ENCODE measurements at regions not wholly inside any gene's neighbourhood (a gene's known extent, or its start where the extent isn't known, plus 50 kb on each side); places are given as distances from the start of the nearest gene placed in this dataset.

GRCh38 chr9:99634186-99634585, 187.5 kb upstream of the NR4A3 start:
- Histone ChIP-seq H3K27me3 (no peaks in the 10 kb centered on the region), H3K27ac (no peak overlapping the region), H3K9me3 (no peaks in the 10 kb centered on the region), H3K4me1 (no peaks in the 10 kb centered on the region), H3K36me3 (no peaks in the 10 kb centered on the region), H3K4me3 (no peak overlapping the region)
- no peak for ATAC-seq (ENCODE audit: low FRiP score in 2 of 2)
- TF ChIP-seq CTCF (IDR thresholded peaks at IDR 0.05) (no peak), POLR2A (IDR thresholded peaks at IDR 0.05) (no peak), EP300 (IDR thresholded peaks at IDR 0.05) (no peak)
- 75 to 89% methylated on average over 3 of the region's 3 CpGs for WGBS, 2 donors
- no peak for DNase-seq

GRCh38 chr9:99635032-99635431, 186.7 kb upstream of the NR4A3 start:
- Histone ChIP-seq H3K27me3 (no peaks in the 10 kb centered on the region), H3K27ac (no peak overlapping the region), H3K9me3 (no peaks in the 10 kb centered on the region), H3K4me1 (no peaks in the 10 kb centered on the region), H3K36me3 (no peaks in the 10 kb centered on the region), H3K4me3 (no peak overlapping the region)
- DNase-seq (no peak), ATAC-seq (ENCODE audit: low FRiP score in 2 of 2) (no peak)
- TF ChIP-seq CTCF (IDR thresholded peaks at IDR 0.05) (no peak), POLR2AphosphoS5 (IDR thresholded peaks at IDR 0.05) (no peak), EP300 (IDR thresholded peaks at IDR 0.05) (no peak), POLR2A (IDR thresholded peaks at IDR 0.05) (no peak)
- 73 to 77% methylated on average over 3 of the region's 3 CpGs for WGBS, 2 donors

DNA sequence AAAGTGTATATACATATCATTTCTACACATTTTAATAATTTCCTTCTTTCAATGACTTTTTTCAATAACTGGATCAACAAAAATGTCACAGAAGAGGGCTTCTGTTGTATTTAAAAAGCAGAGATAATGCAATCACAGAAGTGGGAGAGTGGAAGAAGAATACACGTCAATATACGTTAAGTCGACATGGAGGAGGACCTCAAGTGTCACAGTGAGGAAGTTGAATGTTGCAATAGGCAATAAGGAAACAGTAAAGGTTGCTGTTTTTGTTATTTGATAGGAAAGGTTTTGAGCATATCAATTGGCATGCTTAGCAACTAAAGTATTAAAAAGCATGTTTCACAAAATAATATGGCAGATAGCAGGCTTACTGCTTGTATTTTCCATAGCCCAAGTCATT, 184.0 kb upstream of the NR4A3 start:
- TF ChIP-seq POLR2A (IDR thresholded peaks at IDR 0.05) (no peak), CTCF (IDR thresholded peaks at IDR 0.05) (no peak), EP300 (IDR thresholded peaks at IDR 0.05) (no peak), POLR2AphosphoS5 (IDR thresholded peaks at IDR 0.05) (no peak)

DNA sequence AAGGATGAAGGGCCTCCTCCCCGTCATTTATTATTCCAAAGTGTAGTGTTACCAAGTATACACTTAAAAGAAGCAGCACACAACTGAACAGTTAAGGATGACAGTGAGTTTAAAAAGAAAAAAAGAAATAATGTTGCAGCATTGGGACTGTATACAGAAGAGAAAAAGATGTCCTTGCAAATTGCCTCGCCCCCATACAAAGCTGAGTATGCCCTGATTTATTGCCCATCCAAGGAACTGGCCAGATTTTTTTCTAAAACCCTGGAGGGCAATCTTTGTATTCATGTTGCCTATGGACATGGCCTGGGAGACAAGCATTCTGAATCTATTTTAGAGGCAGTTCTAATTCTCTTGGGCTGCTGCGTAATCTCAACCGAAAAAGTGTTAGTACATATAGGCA, 182.7 kb upstream of the NR4A3 start:
- DNase-seq (no peak), ATAC-seq (ENCODE audit: low FRiP score in 2 of 2) (no peak)
- no peak for TF ChIP-seq POLR2AphosphoS5 (IDR thresholded peaks at IDR 0.05)
- TF ChIP-seq EP300 (IDR thresholded peaks at IDR 0.05): no peak
- TF ChIP-seq POLR2A (IDR thresholded peaks at IDR 0.05): no peak
- no peak for TF ChIP-seq CTCF (IDR thresholded peaks at IDR 0.05)
- Histone ChIP-seq H3K36me3 (no peaks in the 10 kb centered on the region), H3K4me3 (no peak overlapping the region), H3K9me3 (peaks cover 0 to 8% (median 0%) of the 10 kb centered on the region in 4 donors), H3K27ac (no peak overlapping the region), H3K4me1 (no peaks in the 10 kb centered on the region), H3K27me3 (no peaks in the 10 kb centered on the region)
- 89 to 93% methylated on average over 4 of the region's 4 CpGs for WGBS, 2 donors

More for the DNA sequence above, 184.0 kb upstream of the NR4A3 start:
- no peak overlapping the region for H3K4me3 ChIP-seq
- H3K27ac ChIP-seq: no peak overlapping the region
- no peak for ATAC-seq (ENCODE audit: low FRiP score in 2 of 2)
- H3K27me3 ChIP-seq: no peaks in the 10 kb centered on the region
- no peaks in the 10 kb centered on the region for H3K36me3 ChIP-seq
- DNase-seq: no peak
- no peaks in the 10 kb centered on the region for H3K4me1 ChIP-seq
- peaks cover 0 to 8% (median 0%) of the 10 kb centered on the region in 4 donors for H3K9me3 ChIP-seq
- WGBS, 2 donors: 54 to 70% methylated on average over 3 of the region's 3 CpGs

DNA sequence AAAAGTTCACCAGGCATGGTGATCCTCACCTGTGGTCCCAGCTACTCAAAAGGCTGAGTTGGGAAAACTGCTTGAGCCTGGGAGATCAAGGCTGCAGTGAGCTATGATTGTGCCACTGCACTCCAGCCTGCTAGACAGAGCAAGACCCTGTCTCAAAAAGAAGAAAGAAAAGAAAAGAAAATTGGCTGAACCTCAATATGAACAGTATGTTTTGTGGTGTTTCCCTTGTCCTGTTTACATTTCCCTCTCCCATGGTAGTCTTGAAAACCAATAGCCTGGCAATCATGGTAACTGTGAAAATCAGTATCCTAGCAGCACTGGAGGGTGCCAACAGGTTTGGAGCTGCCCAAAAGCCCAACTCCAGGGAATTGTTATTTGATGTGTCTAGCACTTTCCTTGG, 174.1 kb upstream of the NR4A3 start:
- Histone ChIP-seq H3K4me1 (no peaks in the 10 kb centered on the region), H3K27me3 (no peaks in the 10 kb centered on the region), H3K9me3 (no peaks in the 10 kb centered on the region), H3K36me3 (no peaks in the 10 kb centered on the region), H3K4me3 (no peak overlapping the region), H3K27ac (no peak overlapping the region)
- DNase-seq: no peak
- TF ChIP-seq POLR2AphosphoS5 (IDR thresholded peaks at IDR 0.05) (no peak), POLR2A (IDR thresholded peaks at IDR 0.05) (no peak), CTCF (IDR thresholded peaks at IDR 0.05) (no peak), EP300 (IDR thresholded peaks at IDR 0.05) (no peak)
- ATAC-seq (ENCODE audit: low FRiP score in 2 of 2): no peak

Measured in upper lobe of left lung (tissue), 6 donors.